ENCODE measurements at regions not wholly inside any gene's neighbourhood (a gene's known extent, or its start where the extent isn't known, plus 50 kb on each side); places are given as distances from the start of the nearest gene placed in this dataset.

DNA sequence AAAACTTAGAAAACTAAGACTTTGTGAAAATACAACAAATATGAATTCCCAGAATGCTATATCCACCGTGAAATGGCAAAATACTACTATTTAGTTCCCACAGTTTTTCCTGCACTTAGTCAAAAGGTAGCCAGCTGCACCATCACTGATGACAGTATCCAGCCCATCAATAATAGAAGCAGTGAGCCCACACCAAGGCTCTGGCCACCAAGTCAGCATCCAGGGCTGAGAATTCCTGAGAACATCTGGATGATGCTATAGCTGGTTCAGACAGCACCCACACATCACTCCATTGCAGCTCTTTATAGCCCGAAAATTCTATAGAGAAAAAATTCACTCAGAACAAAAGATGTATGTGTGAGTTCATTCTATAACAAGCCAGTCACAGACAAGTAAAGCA, 159.1 kb upstream of the SPATS2L start:
- TF ChIP-seq, protein P1, sequence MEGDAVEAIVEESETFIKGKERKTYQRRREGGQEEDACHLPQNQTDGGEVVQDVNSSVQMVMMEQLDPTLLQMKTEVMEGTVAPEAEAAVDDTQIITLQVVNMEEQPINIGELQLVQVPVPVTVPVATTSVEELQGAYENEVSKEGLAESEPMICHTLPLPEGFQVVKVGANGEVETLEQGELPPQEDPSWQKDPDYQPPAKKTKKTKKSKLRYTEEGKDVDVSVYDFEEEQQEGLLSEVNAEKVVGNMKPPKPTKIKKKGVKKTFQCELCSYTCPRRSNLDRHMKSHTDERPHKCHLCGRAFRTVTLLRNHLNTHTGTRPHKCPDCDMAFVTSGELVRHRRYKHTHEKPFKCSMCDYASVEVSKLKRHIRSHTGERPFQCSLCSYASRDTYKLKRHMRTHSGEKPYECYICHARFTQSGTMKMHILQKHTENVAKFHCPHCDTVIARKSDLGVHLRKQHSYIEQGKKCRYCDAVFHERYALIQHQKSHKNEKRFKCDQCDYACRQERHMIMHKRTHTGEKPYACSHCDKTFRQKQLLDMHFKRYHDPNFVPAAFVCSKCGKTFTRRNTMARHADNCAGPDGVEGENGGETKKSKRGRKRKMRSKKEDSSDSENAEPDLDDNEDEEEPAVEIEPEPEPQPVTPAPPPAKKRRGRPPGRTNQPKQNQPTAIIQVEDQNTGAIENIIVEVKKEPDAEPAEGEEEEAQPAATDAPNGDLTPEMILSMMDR (IDR thresholded peaks at IDR 0.05; ENCODE audit: poor library complexity, severe bottlenecking): no peak
- no peak for TF ChIP-seq EZH2 (IDR thresholded peaks at IDR 0.05; ENCODE audit: borderline replicate concordance, insufficient read depth, low read length, poor library complexity, severe bottlenecking)
- TF ChIP-seq EP300 (conservative IDR thresholded peaks at IDR 0.05; ENCODE audit: poor library complexity, severe bottlenecking): no peak
- TF ChIP-seq REST (IDR thresholded peaks at IDR 0.05; ENCODE audit: borderline replicate concordance): no peak
- no peak for TF ChIP-seq POLR2AphosphoS5 (IDR thresholded peaks at IDR 0.05)
- TF ChIP-seq TAF1 (IDR thresholded peaks at IDR 0.05; ENCODE audit: low read depth): no peak

All from neural cell (in vitro differentiated cells).